ENCODE measurements at regions not wholly inside any gene's neighbourhood (a gene's known extent, or its start where the extent isn't known, plus 50 kb on each side); places are given as distances from the start of the nearest gene placed in this dataset.

DNA sequence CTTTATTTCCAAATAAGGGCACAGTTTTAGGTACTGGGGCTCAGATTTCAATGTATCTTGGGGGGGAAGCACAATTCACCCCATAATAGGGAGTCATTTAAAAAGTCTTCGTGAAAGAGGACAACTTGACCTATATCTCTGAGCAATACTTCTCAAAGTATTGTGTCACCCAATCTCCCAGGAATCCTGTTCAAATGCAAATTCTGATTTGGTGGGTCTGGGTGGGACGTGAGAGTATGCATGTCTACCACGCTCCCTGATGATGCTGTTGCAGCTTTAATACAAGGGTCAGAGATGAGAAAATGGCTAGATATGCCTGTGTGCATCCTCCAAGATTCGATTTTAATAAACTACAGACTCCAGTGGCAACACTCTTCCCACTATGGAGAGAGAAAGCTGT is 514.8 kb downstream of the BCOR start:
- TF ChIP-seq, protein P1, sequence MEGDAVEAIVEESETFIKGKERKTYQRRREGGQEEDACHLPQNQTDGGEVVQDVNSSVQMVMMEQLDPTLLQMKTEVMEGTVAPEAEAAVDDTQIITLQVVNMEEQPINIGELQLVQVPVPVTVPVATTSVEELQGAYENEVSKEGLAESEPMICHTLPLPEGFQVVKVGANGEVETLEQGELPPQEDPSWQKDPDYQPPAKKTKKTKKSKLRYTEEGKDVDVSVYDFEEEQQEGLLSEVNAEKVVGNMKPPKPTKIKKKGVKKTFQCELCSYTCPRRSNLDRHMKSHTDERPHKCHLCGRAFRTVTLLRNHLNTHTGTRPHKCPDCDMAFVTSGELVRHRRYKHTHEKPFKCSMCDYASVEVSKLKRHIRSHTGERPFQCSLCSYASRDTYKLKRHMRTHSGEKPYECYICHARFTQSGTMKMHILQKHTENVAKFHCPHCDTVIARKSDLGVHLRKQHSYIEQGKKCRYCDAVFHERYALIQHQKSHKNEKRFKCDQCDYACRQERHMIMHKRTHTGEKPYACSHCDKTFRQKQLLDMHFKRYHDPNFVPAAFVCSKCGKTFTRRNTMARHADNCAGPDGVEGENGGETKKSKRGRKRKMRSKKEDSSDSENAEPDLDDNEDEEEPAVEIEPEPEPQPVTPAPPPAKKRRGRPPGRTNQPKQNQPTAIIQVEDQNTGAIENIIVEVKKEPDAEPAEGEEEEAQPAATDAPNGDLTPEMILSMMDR (optimal IDR thresholded peaks at IDR 0.05 in 1 of 3, IDR thresholded peaks at IDR 0.05 in 1 of 3, conservative IDR thresholded peaks at IDR 0.05 in 1 of 3; ENCODE audit: extremely low read depth in 1 of 3, insufficient read depth in 2 of 3, low read length in 3 of 3) = no peak
- TF ChIP-seq EZH2 (IDR thresholded peaks at IDR 0.05; ENCODE audit: low read length) = no peak

All from keratinocyte (primary cell).